Esophagus squamous epithelium (tissue), 4 donors: ENCODE measurements at regions not wholly inside any gene's neighbourhood (a gene's known extent, or its start where the extent isn't known, plus 50 kb on each side); places are given as distances from the start of the nearest gene placed in this dataset.
"Not testable (repeated sequence)": the region's sequence is repeated elsewhere in the genome, so short reads cannot be mapped to it uniquely, and the experiment has no call there.

ENCODE experiments used
- POLR2A ChIP-seq, 4 donors: fragments of 450-650 bp; IDR thresholded peaks; one replicate each; pipeline ENCODE4 v1.6.1; 2017; ENCODE audit warnings: antibody characterized with exemption in 4 of 4, mild to moderate bottlenecking in 4 of 4, moderate library complexity in 3 of 4
- TF ChIP-seq, protein P1 (sequence below), 6 experiments: fragments of 450-650 bp in 4 of 6; fragments of 200-600 bp in 2 of 6; sonication (generic) in 2 of 6; IDR thresholded peaks; one replicate each; pipeline ENCODE4 v1.5.1; 2016 to 2019; ENCODE audit warnings: antibody characterized with exemption in 6 of 6, mild to moderate bottlenecking in 4 of 6, moderate library complexity in 4 of 6

GRCh38 chr5:57713535-57713934, 230.9 kb upstream of the ACTBL2 start:
- TF ChIP-seq, protein P1, sequence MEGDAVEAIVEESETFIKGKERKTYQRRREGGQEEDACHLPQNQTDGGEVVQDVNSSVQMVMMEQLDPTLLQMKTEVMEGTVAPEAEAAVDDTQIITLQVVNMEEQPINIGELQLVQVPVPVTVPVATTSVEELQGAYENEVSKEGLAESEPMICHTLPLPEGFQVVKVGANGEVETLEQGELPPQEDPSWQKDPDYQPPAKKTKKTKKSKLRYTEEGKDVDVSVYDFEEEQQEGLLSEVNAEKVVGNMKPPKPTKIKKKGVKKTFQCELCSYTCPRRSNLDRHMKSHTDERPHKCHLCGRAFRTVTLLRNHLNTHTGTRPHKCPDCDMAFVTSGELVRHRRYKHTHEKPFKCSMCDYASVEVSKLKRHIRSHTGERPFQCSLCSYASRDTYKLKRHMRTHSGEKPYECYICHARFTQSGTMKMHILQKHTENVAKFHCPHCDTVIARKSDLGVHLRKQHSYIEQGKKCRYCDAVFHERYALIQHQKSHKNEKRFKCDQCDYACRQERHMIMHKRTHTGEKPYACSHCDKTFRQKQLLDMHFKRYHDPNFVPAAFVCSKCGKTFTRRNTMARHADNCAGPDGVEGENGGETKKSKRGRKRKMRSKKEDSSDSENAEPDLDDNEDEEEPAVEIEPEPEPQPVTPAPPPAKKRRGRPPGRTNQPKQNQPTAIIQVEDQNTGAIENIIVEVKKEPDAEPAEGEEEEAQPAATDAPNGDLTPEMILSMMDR (IDR thresholded peaks at IDR 0.05): not testable (repeated sequence)
- TF ChIP-seq POLR2A (IDR thresholded peaks at IDR 0.05): not testable (repeated sequence)
